IMR-90 (cell line): ENCODE measurements at regions not wholly inside any gene's neighbourhood (a gene's known extent, or its start where the extent isn't known, plus 50 kb on each side); places are given as distances from the start of the nearest gene placed in this dataset.

Experiments
- CHD1 ChIP-seq: IDR thresholded peaks from 2 replicates; pipeline ENCODE4 v1.6.1; 2012; ENCODE audit warnings: low read depth, low read length, improper control_type of control experiment
- TF ChIP-seq, protein P1 (sequence below): conservative IDR thresholded peaks from 2 replicates; pipeline ENCODE4 v1.5.1; 2012; ENCODE audit warnings: mild to moderate bottlenecking, low read depth, low read length, improper control_type of control experiment

DNA sequence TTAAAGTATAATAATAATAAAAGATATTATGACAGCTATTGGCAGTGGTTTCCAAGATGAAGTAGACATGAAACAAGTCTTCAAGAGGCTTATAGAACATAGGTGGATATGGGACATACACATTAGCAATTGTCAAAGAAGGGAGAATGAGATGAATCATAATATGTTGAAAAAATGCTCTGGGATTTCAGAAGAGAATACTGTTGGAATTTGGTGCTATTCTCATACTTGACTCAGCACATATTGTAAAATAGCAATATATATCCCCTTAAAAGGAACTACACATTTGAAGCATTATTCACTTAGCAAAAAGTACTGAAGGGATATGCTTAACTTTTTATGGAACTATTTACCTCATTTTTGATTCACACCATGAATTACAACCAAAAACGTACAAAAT is 577.2 kb upstream of the PCDH15 start:
- TF ChIP-seq, protein P1, sequence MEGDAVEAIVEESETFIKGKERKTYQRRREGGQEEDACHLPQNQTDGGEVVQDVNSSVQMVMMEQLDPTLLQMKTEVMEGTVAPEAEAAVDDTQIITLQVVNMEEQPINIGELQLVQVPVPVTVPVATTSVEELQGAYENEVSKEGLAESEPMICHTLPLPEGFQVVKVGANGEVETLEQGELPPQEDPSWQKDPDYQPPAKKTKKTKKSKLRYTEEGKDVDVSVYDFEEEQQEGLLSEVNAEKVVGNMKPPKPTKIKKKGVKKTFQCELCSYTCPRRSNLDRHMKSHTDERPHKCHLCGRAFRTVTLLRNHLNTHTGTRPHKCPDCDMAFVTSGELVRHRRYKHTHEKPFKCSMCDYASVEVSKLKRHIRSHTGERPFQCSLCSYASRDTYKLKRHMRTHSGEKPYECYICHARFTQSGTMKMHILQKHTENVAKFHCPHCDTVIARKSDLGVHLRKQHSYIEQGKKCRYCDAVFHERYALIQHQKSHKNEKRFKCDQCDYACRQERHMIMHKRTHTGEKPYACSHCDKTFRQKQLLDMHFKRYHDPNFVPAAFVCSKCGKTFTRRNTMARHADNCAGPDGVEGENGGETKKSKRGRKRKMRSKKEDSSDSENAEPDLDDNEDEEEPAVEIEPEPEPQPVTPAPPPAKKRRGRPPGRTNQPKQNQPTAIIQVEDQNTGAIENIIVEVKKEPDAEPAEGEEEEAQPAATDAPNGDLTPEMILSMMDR: no peak
- TF ChIP-seq CHD1: no peak
